ENCODE measurements at regions not wholly inside any gene's neighbourhood (a gene's known extent, or its start where the extent isn't known, plus 50 kb on each side); places are given as distances from the start of the nearest gene placed in this dataset.

- TF ChIP-seq POLR2A (IDR thresholded peaks at IDR 0.05; ENCODE audit: low read depth, low read length) (no peak), TAF1 (IDR thresholded peaks at IDR 0.05; ENCODE audit: borderline replicate concordance, low read depth, low read length) (no peak), POLR2AphosphoS5 (IDR thresholded peaks at IDR 0.05; ENCODE audit: low read depth, low read length) (no peak)
Observed at GRCh38 chr4:188246488-188246887, 107.2 kb downstream of the TRIML1 start.

Data from GM12892 (cell line).